ENCODE measurements at regions not wholly inside any gene's neighbourhood (a gene's known extent, or its start where the extent isn't known, plus 50 kb on each side); places are given as distances from the start of the nearest gene placed in this dataset.

GRCh38 chrY:7274369-7274913 lies 362.9 kb upstream of the AMELY start:
- no peak for DNase-seq (ENCODE audit: extremely low spot score, insufficient read length, low read depth)
- FAIRE-seq, result no peak

GRCh38 chrY:7273587-7274203 lies 362.1 kb upstream of the AMELY start:
- DNase-seq (ENCODE audit: extremely low spot score, insufficient read length, low read depth) (peak; percentile 61), FAIRE-seq (peak; percentile 87)

- DNase-seq (ENCODE audit: extremely low spot score, insufficient read length, low read depth) (no peak), FAIRE-seq (peak; percentile 69)
Observed at GRCh38 chrY:7272556-7273195, 361.1 kb upstream of the AMELY start.

GRCh38 chrY:7263773-7264172 lies 352.2 kb upstream of the AMELY start:
- FAIRE-seq, result no peak
- no peak for DNase-seq (ENCODE audit: extremely low spot score, insufficient read length, low read depth)

GRCh38 chrY:7262531-7262930 lies 351.0 kb upstream of the AMELY start:
- FAIRE-seq (no peak), DNase-seq (ENCODE audit: extremely low spot score, insufficient read length, low read depth) (no peak)

- DNase-seq (ENCODE audit: extremely low spot score, insufficient read length, low read depth), result no peak
- FAIRE-seq, result no peak
Observed at GRCh38 chrY:7261254-7261653, 349.7 kb upstream of the AMELY start.

- FAIRE-seq (no peak), DNase-seq (ENCODE audit: extremely low spot score, insufficient read length, low read depth) (no peak)
Observed at GRCh38 chrY:7240101-7240500, 328.5 kb upstream of the AMELY start.

GRCh38 chrY:7211971-7212370 lies 300.4 kb upstream of the AMELY start:
- DNase-seq (ENCODE audit: extremely low spot score, insufficient read length, low read depth) (no peak), FAIRE-seq (no peak)

- DNase-seq (ENCODE audit: extremely low spot score, insufficient read length, low read depth) (no peak), FAIRE-seq (no peak)
Observed at GRCh38 chrY:7204456-7204855, 292.9 kb upstream of the AMELY start.

GRCh38 chrY:7182591-7182990 lies 271.0 kb upstream of the AMELY start:
- FAIRE-seq, result no peak
- no peak for DNase-seq (ENCODE audit: extremely low spot score, insufficient read length, low read depth)

- DNase-seq (ENCODE audit: extremely low spot score, insufficient read length, low read depth), result no peak
- no peak for FAIRE-seq
Observed at GRCh38 chrY:7177631-7178030, 266.1 kb upstream of the AMELY start.

GRCh38 chrY:7169475-7169874 lies 257.9 kb upstream of the AMELY start:
- no peak for DNase-seq (ENCODE audit: extremely low spot score, insufficient read length, low read depth)
- no peak for FAIRE-seq

- no peak for FAIRE-seq
- DNase-seq (ENCODE audit: extremely low spot score, insufficient read length, low read depth), result no peak
Observed at GRCh38 chrY:7141477-7141876, 229.9 kb upstream of the AMELY start.
